ENCODE measurements at regions not wholly inside any gene's neighbourhood (a gene's known extent, or its start where the extent isn't known, plus 50 kb on each side); places are given as distances from the start of the nearest gene placed in this dataset.

- TF ChIP-seq CTCF (IDR thresholded peaks at IDR 0.05 in 8 of 11, conservative IDR thresholded peaks at IDR 0.05 in 3 of 11) (no peak), POLR2AphosphoS5 (IDR thresholded peaks at IDR 0.05) (no peak), POLR2A (IDR thresholded peaks at IDR 0.05) (no peak)
Observed at GRCh38 chr4:79082997-79083396, 143.8 kb upstream of the PAQR3 start.
